GM21529 (cell line): ENCODE measurements at regions not wholly inside any gene's neighbourhood (a gene's known extent, or its start where the extent isn't known, plus 50 kb on each side); places are given as distances from the start of the nearest gene placed in this dataset.
A peak's percentile ranks its signal among the peaks of the same experiment; 100 is the strongest.

Experiments
- ATAC-seq: cut with Tn5 transposase; IDR thresholded peaks from one replicate; pipeline ENCODE4 v1.9.1; 2021; ENCODE audit not compliant: unreplicated experiment

GRCh38 chr2:191557841-191558240 lies 120.1 kb upstream of the NABP1 start:
- no peak for ATAC-seq

DNA sequence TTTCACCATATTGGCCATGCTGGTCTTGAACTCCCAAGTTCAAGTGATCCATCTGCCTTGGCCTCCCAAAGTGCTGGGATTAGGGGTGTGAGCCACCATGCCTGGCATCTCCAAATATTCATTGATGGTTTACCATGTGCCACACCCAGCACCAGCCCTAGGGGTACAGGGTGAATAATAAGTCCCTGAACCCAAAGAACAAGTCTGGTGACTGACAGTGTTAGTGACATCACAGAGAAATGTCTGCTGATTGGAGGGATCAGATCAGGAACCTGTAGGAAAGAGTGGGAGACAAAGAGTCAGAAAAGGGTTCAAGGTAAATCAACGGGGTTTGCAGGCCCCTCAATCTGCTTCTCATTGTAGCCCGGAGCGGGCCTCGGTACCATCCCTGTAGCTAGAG lies 118.4 kb upstream of the NABP1 start:
- no peak for ATAC-seq

DNA sequence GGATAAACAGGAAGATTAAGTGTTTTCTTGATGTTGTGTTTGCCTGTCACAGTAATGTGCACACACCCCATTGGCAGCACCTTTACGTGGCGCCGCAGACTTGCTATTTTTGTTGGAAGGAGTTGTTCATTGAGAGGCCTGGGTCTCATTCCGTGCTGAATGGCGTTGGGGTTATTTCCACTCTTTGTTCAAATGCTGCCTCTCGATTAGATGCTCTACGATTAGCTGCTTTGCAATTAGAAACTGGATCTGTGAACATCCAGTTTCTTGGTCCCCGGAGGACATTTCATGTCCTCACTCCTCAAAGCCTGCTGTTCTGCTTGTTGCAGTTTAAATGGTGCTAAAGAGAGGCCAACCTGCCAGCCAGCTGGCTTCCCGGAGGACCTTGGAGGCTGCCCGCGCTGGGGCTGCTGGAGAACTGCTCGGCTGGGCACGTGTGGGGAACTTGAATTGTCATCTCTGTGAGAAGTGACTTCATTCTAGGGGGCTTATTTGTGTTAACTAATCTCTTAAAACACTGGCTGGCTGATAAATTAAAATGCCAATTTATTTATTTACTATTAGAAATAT lies 117.4 kb upstream of the NABP1 start:
- ATAC-seq, result no peak

GRCh38 chr2:191565120-191565519 lies 112.8 kb upstream of the NABP1 start:
- no peak for ATAC-seq

- ATAC-seq, result peak; percentile 42
These were observed 112.2 kb upstream of the NABP1 start for GRCh38 chr2:191565647-191566198.

DNA sequence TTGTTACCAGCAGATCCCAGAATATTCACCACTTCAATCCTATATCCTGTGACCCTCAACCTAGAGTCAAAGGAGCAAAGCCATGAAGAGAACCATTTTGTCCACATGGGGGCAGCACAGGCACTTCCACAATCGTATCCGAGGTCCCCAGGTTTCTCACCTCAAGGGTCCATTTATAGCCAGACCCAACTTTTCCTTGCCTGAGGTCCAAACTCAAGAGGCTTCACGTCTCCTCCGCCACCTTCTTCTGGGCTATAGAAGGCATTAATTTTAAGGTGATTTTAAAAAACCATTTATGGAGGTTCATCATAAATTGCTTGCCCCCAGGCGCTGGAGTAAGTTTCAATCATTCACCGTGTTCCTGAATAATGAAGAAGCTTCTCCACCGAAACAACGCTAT lies 111.6 kb upstream of the NABP1 start:
- peak; percentile 73 for ATAC-seq

DNA sequence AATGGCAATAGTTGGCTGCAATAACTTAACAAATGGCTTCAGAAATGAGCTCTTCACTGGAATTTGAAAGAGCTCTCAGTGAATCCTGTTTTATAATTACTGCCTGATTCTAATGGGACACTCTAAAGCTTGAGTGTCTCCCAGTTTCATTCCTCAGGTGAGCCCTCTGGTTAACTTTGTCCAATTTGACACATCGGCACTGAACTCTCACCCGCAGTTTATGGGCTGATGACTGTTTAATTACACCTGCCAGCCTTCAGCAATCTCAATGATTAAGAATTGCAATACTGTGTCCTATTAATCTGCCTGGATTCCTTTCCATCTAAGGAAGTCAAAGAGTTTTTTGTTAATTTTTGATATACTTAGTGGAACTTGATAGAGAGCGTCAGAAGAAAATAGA lies 110.7 kb upstream of the NABP1 start:
- ATAC-seq, result no peak

- no peak for ATAC-seq
These were observed 108.9 kb upstream of the NABP1 start for GRCh38 chr2:191569025-191569424.

DNA sequence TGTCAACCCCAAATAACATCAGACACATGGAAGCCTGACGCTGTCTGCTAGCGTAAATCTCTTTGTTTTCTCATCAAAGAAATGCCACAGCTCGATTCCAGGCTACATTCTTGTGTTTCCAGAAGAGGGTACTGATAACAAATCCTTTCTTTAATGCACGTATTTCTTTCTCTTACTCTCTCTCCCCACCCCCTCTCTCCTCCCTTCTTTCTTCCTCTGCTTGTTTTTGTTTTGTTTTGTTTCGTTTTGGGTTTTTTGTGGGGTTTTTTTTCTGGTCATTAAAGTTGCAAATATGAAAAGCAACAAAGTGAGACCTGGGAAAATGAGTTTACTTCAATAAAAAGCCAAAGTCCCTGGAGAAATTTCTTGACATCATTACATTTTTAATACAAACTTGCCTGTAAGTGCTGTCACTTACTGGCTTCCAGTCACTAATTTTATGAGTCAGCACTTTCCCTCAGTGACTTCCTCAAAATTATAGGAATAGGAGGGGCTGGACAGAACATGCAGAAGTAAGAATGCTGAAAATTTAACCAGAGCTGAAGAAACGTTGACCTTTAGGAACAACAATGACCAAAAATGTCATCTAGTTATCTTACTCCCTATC lies 106.7 kb upstream of the NABP1 start:
- peak; percentile 64 for ATAC-seq

DNA sequence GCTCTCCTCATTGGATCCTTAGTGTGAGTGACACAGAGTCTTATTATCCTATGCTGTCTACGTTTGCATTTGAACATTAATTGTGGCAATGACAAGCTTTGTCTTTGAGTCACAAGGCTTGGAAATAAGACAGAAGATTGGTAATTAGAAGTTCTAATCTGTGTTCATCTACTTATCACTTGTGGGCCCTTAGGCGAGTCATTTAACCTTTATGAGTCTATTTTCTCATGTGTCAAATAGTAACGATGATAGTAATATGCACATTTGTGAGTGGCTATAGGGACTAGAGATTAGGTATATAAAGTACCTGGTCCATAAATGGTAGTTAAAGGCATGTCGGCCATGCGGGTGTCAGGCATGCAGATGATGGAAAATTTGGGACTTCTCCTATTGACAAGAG lies 105.6 kb upstream of the NABP1 start:
- no peak for ATAC-seq

DNA sequence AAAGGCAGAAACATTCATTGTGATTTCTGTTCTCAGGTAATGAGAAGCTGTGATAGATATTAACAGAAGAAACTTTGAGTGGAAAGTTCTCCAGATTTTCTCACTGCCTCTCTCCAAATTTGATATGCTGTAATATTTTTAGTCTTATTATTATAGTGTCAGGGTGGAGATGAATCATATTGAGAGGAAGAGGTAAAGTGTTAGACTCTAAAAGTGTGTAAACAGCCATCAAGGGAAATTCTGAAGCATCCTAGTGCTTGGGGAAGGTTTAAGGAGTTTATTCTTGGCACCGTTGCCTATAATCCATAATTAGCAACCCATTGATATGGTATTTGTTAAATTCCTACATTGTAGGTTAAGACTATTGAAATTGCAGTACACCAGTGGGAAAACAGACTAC lies 104.7 kb upstream of the NABP1 start:
- ATAC-seq, result no peak

DNA sequence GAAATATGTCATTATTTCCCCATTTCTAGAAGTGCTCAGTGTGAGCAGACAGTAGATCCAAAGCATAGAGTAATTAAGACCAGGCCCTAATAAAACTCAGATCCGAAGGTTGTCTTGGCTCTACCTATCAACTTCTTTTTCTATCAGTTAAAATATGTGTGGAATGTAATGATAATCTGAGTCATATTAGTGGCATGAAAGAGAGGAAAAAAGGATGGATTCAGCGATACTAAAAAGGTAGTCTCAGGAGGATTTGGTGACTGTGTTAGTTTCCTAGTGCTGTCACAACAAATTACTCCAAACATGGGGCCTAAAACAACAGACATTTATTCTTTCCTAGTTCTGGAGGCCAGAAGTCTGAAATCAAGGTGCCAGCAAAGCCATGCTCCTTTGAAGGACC lies 103.7 kb upstream of the NABP1 start:
- ATAC-seq, result no peak

- no peak for ATAC-seq
These were observed 100.3 kb upstream of the NABP1 start for GRCh38 chr2:191577605-191578004.

GRCh38 chr2:191578031-191578430 lies 99.9 kb upstream of the NABP1 start:
- ATAC-seq, result no peak

DNA sequence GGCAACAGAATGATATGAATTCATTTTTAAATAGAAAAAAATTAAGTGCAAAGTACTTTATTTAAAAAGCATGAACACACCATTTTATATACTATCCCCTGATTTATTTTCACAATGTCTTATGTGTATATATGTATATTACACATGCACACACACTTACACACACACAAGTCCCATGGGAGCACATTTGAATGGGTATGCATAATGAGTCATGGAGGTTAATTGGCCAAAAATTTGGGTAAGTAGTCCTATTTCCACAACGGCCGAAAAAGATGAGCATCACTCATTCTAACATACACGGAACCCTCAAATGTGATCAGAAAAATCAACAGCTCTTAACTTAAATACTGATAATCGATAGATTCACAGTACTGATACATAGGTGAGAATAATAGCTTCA lies 97.4 kb upstream of the NABP1 start:
- ATAC-seq, result no peak

DNA sequence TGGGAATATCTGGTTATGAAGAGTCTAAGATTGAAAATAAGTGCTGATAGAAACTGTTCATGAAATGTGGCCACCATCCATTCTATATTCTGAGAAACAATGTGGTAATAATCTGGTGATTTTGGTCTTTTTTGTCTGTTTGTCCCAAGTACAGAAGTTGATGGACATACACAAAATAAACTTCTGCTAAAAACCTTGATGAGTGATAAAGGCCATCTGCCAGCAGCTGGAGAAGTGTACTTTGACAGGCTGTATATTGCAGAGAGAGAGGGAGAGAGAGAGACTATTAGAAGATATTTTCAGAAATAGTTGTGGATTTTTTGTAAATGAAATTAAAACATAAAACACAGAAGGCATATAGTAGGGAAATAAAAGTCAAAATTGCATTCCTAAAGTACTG lies 96.9 kb upstream of the NABP1 start:
- no peak for ATAC-seq

DNA sequence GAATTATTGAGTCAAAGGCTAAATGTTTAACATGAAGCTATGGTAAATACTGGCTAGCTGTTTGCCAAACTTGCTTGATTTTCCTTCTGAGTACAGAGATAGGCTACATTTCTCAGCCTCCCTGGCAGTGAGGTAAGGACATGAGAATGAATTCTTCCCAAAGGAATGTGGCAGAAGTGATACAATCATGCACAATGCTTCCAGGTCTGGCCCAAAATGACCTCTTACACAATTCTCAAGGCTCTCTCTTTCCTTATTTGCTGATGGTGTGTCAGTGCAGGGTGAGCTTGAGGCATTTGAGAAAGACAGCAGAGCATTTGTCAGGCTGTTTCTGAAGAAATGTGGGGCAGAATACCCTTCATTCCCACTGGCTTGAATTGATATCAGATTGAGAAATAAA lies 95.6 kb upstream of the NABP1 start:
- no peak for ATAC-seq

GRCh38 chr2:191591025-191591424 lies 86.9 kb upstream of the NABP1 start:
- ATAC-seq, result no peak

GRCh38 chr2:191593622-191594385 lies 84.1 kb upstream of the NABP1 start:
- no peak for ATAC-seq

DNA sequence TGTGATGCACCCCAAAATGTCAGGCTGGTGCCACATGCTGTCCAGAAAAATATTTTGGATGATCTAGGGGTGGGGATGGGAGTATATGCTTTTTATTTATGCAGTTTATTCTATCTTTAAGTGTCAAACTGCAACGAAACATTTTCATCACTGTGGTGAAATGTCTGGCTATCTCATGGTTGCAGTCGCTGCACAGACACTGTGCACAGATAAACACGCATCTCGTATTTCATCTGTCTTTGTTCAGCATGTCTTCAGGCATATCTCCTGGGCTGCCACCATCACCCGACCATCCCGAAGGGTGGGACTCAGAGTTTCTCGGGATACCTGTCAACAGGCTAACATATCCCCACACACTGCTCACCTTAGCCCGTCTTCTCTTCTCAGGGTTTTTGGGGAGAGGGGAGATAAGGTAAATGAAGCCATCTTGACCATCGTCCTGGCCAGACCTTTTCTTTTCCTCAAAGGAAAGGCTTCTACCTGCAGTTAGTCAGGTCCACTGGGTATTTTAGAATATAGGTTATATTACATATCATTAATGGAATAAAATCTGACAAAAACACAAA lies 80.7 kb upstream of the NABP1 start:
- ATAC-seq, result no peak

DNA sequence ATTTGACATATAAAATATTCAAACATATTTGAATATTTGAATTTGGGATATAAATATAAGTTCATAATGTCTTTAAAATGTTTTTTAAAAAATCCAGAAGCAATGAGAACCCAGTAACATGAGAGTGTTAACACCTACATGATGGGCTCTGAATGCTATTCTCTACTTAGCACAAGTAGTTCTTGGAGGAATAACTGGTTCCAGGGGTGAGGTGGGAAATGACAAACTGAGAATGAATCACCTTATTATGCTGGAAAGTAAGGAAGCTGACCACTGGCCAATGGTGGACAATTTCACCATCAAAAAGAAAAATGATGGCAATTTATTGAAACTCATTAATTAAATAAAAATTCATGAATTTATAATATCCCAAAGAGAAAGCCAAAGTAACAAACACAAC lies 79.6 kb upstream of the NABP1 start:
- ATAC-seq, result no peak

DNA sequence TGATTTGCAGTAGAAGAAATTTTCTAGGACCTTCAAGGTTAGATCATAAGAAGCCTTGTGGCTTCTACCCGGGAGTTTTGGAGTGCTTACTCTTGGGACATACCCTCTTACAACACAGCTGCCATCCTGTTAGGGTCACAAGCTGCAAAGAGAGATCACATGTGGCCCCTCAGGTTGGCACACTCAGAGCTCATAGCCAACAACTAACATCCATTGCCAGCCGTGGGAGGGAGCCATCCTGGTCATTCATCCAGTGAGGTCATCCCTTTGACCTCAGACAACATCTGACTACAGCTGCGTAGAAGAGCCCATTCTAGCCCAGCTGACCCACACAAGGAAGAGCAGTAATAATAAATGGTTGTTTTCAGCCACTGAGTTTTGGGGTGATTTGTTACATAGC lies 76.9 kb upstream of the NABP1 start:
- no peak for ATAC-seq
